NCI-H2227 (cell line): ENCODE measurements at regions not wholly inside any gene's neighbourhood (a gene's known extent, or its start where the extent isn't known, plus 50 kb on each side); places are given as distances from the start of the nearest gene placed in this dataset.

Experiments used
- DNase-seq: peaks from one replicate; lab custom pipeline; 2025; ENCODE audit not compliant: unreplicated experiment; lab: John Stamatoyannopoulos, UW

DNA sequence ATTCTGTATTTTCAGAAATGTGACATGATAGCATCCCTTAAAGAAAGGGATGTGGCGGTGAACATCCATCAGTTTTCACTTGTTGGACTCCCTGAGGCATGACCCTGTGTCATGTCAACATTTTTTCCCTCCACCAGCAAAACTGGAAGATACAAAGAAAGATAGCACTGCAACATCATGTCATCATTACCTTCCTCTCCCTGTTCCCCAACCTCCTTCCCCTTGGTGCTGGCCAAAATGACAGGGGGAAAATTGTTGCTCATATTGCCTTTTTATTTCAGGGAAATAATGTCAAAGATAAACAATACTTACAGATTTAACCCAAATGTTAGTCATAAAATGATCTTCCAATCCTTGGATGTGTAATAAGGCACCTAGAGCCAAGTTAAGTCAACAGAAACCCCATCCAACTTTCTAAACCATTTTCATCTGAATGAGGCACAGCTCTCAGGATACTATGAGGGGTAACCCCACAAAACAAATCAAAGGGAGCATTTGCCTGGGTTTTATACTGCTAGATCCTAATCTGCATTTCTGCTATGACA lies 644.3 kb downstream of the ACTL7B start:
- no peak for DNase-seq

DNA sequence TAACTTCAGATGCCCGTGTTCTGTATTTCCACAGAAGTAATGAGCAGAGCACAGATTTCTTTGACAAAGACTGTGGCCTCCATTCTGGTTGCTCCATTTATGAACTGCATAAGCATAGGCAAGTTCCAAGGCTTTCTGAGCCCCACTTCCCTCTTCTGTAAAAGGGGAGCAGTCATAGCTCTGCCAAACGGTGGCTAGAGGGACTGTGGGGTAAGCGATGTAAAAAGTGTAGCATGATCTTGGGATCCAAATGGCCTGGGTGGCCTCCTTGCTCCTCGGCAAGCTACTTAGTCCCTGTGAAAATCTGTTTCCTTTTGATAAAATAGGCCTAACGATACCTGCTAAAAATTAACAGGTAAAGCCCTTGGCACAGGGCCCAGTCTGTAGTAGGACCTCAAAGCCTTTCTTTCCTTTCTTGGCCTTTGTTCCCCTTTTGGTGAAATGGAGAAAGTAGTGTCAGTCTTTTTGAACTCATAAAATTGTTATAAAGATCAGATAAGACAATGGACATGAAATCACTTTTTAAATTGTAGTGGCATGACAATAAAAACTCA lies 646.6 kb downstream of the ACTL7B start:
- DNase-seq = no peak

DNA sequence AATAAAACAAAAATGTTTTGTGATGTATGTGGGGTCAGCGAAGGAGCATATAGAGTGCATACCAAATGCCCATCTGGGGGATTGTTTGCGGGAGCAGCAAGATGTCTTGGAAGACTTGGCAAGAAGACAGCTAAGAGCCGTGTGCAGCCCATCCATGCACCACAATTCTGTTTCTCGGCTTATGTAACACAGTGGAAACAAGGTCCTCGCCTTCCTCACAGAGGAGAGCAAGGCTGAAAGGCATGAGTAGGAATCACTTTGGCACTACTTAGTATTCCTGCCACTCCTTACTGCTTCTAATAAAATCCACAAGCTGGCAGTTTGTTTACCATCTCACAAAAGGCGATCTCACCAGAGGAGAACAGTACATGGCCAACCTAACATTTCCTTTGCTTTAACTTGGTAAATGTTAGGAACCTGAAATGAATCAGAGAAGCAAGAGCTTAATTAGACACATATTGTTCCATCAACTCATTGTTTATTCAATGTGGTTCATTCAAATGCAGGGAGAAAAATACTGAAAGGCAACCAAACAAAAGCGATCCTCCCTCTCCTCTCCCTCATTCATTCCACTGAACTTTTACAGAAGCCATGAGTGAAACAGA lies 648.1 kb downstream of the ACTL7B start:
- no peak for DNase-seq

DNA sequence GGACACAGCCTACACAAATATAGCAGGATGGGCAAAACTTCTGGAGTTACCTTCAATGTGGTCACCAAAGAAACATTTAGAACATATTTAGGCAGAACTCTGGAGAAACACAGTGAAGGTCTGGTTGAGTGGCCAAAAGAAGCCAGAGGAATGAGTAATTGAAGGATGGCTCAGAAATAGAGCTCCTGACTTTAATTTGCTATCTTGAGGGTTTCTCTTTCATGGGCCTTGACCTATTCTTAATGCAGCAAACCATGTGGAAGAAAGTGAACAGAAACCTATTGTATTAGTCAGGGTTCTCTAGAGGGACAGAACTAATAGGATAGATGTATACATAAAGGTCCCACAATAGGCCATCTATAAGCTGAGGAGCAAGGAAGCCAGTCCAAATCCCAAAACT lies 650.5 kb downstream of the ACTL7B start:
- DNase-seq = no peak

GRCh38 chr9:108197899-108198298 lies 657.9 kb downstream of the ACTL7B start:
- no peak for DNase-seq

DNA sequence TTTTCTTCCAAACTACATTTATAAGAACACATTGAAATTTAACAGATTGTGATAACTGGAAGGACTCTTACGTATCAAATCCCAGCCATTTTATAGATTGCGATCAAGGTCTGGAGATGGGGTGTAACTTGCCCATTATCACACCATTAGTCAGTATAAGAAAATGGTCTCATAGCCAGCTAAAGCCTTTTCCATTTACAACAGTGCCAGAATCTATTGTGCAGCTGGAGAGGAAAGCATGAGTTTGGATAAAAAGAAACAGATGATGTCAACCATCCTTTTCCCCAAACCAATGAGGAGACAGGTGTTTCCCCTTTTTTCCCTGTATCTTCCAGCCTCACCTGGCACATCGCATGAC lies 658.8 kb downstream of the ACTL7B start:
- no peak for DNase-seq

- no peak for DNase-seq
Measured at GRCh38 chr9:108196332-108197007, 659.3 kb downstream of the ACTL7B start.

- DNase-seq = no peak
Measured at GRCh38 chr9:108194154-108194553, 661.6 kb downstream of the ACTL7B start.

DNA sequence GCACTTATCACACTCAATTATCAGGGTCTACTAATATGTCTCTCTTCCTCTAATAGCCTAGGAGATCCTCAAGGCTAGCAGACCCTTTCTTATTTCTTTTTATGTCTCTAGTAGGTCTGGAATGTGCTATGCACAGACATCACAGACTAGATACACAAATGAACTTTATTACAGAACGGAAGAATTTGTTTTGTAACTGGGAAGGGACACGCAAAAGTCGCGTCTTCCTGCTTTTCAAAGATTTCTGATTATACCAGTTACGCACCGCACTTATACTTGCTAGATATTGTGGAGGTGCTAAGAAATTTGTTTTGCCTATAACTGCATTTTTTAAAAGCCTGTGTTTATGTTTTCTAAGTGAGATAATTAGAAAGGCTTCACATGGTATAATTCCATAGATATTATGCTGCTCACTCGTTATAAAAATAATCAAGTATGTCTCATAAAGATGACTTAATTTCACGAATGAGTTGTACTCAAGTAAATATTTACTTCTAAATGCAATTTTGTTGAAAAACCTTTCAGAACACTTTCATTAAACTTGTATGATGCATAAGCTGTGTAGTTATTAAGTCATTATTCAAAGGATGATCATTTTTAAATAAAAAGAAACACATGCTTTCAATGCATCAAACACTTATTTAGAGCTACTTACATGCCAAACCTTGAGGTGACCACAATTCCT lies 662.6 kb downstream of the ACTL7B start:
- DNase-seq = no peak

- no peak for DNase-seq
Measured at GRCh38 chr9:108191065-108191464, 664.7 kb downstream of the ACTL7B start.

- no peak for DNase-seq
Measured at GRCh38 chr9:108188976-108189375, 666.8 kb downstream of the ACTL7B start.

GRCh38 chr9:108188482-108188881 lies 667.3 kb downstream of the ACTL7B start:
- DNase-seq = no peak

DNA sequence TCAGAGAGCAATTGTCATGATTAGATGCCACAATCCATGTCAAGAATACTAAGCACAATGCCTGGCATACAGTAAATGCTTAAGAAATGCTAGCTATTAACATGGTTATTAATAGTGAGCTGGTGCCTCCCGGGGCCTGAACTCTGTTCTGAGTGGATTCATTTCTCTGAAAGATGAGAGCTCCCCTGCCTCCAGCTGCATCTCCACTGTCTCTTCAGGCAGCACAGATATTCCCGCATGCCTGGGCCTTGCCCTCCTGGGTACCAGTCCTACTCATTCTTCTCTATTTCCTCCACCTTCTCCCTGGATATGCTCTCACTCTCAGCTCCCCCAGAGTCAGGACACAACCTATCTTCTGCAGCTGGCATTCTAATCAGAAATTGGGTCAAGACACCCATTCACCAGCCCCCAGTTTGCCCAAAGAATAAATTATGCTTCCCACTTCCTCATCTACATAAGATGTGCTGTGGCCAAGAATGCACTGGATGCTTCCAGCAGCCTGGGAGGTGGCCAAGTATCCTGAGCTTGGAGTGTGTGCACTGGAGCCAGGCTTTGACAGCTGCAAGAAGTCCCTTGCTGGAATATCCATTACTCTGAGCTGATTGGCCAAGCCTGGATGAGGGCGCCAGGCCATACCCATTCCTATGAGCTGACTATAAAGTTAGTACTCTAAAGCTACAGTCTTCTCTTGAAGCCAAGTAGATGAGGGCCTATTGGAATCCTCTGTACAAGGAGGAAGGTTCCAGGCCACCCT lies 669.0 kb downstream of the ACTL7B start:
- no peak for DNase-seq

- DNase-seq = no peak
Measured at GRCh38 chr9:108185613-108186012, 670.2 kb downstream of the ACTL7B start.

DNA sequence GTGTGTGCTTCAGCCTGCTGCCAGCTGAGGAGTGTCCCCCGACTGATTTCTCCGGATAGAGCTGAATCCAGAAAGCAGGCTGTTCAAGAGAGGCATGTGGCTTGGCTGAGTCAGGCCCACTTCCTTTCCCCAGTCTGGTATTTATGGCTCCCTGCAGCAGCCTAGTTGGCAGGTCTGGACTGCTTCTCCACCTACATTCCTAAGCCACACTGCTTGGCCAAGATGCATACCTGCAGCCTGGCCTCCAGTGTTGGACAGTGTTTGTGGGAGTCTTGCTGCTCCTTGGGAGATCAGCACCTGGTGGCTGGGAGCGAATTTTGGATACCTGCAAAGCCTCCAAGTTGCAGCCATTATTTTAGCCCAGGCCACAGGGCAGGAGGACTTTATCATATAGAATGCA lies 670.8 kb downstream of the ACTL7B start:
- no peak for DNase-seq

- DNase-seq = no peak
Measured at GRCh38 chr9:108184009-108184408, 671.8 kb downstream of the ACTL7B start.

DNA sequence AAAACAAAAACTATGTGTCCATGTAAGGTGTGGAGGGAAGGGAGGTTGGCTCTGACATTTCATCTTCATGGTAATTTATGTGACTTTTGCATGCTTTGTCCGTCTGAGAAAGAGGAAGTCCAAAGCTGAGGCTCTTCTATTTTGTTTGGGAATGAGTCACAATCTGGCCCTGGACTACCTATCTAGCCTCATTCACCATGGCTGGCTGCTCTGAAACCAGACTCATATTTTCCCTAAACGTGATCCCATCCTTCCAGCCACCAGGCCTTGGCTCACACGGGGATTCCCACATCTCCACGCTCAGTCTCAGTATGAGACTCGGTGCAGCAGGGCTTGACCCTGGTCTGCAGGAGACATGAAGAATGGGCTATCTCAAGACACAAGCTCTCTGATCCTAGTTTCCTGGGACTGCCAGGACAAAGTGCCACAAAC lies 672.8 kb downstream of the ACTL7B start:
- no peak for DNase-seq

DNA sequence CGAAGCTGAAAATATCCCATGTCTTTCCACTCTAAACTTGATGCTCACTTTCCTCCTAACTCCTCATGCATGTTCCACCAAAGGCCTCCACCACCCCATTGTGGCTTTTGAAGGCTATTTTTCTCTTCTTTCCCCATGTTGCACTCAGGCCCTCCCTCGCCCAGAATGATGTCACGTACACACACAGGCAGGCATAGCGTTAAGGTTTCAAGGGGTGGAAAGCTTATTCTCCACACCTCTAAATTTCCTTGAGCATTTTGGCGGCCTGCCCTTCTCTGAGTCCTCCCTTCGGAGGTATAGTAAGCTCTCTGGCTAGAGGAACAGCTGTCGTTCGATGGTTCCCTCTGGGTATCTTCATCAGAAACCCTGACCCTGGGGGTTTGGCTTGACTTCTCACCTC lies 673.5 kb downstream of the ACTL7B start:
- no peak for DNase-seq

GRCh38 chr9:108181441-108181840 lies 674.3 kb downstream of the ACTL7B start:
- DNase-seq = no peak

- DNase-seq = no peak
Measured at GRCh38 chr9:108180541-108180940, 675.2 kb downstream of the ACTL7B start.

DNA sequence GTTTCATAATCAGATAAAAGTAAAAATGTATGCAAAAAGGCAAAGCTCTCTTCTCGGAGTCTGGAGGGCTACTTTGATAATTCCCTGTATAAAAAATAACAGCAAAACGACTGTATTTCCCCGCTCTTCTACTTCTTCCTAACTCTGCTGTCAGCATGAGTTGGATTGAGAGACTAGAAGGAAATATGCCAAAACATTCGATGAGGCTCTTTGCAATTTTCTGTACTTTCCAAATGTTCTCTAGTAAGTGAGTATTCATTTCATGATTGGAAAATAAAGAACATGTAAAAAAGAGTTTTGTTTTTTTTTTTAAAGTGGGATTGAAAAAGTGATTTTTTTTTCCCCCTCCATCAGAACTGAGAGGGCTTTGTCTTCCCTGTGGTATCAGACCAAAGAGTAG lies 677.5 kb downstream of the ACTL7B start:
- DNase-seq = no peak
